ENCODE measurements at regions not wholly inside any gene's neighbourhood (a gene's known extent, or its start where the extent isn't known, plus 50 kb on each side); places are given as distances from the start of the nearest gene placed in this dataset.

- no peaks in the 10 kb centered on the region for H3K4me1 ChIP-seq
- intact Hi-C loops (cut with DNase I; ENCODE audit: low total_unique reads), result no loop called here
- no peak overlapping the region for H3K4me3 ChIP-seq
- DNase-seq, result no peak
- no peaks in the 10 kb centered on the region for H3K9me3 ChIP-seq
- TF ChIP-seq, protein P1, sequence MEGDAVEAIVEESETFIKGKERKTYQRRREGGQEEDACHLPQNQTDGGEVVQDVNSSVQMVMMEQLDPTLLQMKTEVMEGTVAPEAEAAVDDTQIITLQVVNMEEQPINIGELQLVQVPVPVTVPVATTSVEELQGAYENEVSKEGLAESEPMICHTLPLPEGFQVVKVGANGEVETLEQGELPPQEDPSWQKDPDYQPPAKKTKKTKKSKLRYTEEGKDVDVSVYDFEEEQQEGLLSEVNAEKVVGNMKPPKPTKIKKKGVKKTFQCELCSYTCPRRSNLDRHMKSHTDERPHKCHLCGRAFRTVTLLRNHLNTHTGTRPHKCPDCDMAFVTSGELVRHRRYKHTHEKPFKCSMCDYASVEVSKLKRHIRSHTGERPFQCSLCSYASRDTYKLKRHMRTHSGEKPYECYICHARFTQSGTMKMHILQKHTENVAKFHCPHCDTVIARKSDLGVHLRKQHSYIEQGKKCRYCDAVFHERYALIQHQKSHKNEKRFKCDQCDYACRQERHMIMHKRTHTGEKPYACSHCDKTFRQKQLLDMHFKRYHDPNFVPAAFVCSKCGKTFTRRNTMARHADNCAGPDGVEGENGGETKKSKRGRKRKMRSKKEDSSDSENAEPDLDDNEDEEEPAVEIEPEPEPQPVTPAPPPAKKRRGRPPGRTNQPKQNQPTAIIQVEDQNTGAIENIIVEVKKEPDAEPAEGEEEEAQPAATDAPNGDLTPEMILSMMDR (IDR thresholded peaks at IDR 0.05), result no peak
- H3K27me3 ChIP-seq, result no peaks in the 10 kb centered on the region
- H3K27ac ChIP-seq, result no peak overlapping the region
- no peaks in the 10 kb centered on the region for H3K36me3 ChIP-seq
Measured at GRCh38 chr2:10211844-10212422, 89.4 kb downstream of the RRM2 start.

DNA sequence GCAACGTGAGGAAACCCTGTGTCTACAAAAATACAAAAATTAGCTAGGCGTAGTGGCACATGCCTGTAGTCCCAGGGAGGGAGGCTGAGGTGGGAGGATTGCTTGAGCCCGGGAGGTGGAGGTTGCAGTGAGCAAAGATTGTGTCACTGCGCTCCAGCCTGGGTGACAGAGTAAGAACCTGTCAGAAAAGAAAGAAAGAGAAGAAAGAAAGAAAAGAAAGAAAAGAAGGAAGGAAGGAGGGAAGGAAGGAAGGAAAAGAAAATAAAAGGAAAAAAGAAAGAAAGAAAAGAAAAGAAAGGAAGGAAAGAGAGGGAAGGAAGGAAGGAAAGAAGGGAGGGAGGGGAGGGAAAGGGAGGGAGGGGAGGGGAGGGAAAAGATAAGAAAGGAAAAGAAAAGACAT is 89.9 kb upstream of the HPCAL1 start:
- Histone ChIP-seq H3K9me3 (no peaks in the 10 kb centered on the region), H3K27ac (no peak overlapping the region), H3K4me1 (no peaks in the 10 kb centered on the region), H3K36me3 (no peaks in the 10 kb centered on the region), H3K4me3 (no peak overlapping the region), H3K27me3 (peaks cover 0 to 6% of the 10 kb centered on the region in 2 donors)
- TF ChIP-seq, protein P1 (IDR thresholded peaks at IDR 0.05), result no peak
- DNase-seq, result no peak
- intact Hi-C loops (cut with DNase I; ENCODE audit: low total_unique reads), result no loop called here

- H3K9me3 ChIP-seq, result no peaks in the 10 kb centered on the region
- no peak overlapping the region for H3K4me3 ChIP-seq
- peaks cover 0 to 6% of the 10 kb centered on the region in 2 donors for H3K27me3 ChIP-seq
- DNase-seq, result no peak
- no peaks in the 10 kb centered on the region for H3K36me3 ChIP-seq
- no peak overlapping the region for H3K27ac ChIP-seq
- TF ChIP-seq, protein P1 (IDR thresholded peaks at IDR 0.05), result no peak
- intact Hi-C loops (cut with DNase I; ENCODE audit: low total_unique reads), result no loop called here
- H3K4me1 ChIP-seq, result no peaks in the 10 kb centered on the region
Measured at GRCh38 chr2:10214179-10214578, 88.5 kb upstream of the HPCAL1 start.

- intact Hi-C loops (cut with DNase I; ENCODE audit: low total_unique reads), result no loop called here
- no peaks in the 10 kb centered on the region for H3K9me3 ChIP-seq
- H3K27ac ChIP-seq, result no peak overlapping the region
- H3K4me1 ChIP-seq, result no peaks in the 10 kb centered on the region
- no peaks in the 10 kb centered on the region for H3K36me3 ChIP-seq
- TF ChIP-seq, protein P1 (IDR thresholded peaks at IDR 0.05), result no peak
- no peak for DNase-seq
- H3K27me3 ChIP-seq, result peaks cover 0 to 9% of the 10 kb centered on the region in 2 donors
- H3K4me3 ChIP-seq, result no peak overlapping the region
Measured at GRCh38 chr2:10215393-10215935, 87.2 kb upstream of the HPCAL1 start.

DNA sequence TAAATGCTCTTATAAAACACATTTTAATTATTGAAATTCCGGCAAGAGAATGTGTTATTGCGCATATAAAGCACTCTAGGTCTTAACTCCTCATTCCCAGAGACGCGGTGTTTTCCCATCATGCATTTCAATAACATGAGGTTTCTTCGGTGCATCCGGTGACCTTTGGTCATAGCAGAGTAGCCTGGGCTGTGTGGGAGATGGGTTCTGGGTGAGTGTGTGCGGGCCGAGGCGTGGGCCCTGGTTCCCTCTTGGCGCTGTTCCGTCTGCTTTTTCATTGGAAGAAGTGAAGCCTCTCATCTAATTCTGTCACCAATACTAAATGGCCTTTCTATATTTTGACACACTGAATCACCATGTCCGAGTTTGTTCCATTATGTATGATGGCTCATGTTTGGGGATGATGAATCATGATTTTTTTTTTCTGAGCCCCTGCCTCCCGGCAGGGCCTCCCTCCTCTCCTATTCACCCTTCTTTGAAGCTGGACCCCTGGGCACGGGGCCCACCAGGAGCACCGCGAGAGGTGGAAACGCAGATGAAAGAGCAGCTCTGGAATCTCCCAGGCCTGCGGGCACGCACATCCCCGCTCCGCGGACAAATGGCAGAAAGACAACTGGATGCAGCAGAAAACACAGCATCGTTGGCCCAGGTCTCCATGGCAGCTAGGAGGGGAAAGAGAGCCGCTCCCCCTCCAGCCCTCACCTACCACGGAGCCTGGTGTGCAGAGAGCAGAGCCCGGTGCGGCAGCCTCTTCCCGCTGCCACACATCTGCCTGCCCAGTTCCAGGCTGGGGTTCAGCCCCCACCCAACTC is 85.8 kb upstream of the HPCAL1 start:
- Histone ChIP-seq H3K4me1 (no peaks in the 10 kb centered on the region), H3K4me3 (no peak overlapping the region), H3K36me3 (no peaks in the 10 kb centered on the region), H3K27ac (no peak overlapping the region), H3K9me3 (no peaks in the 10 kb centered on the region), H3K27me3 (peaks cover 0 to 17% of the 10 kb centered on the region in 2 donors)
- intact Hi-C loops (cut with DNase I; ENCODE audit: low total_unique reads), result no loop called here
- DNase-seq, result no peak
- TF ChIP-seq, protein P1 (IDR thresholded peaks at IDR 0.05), result no peak
